ENCODE measurements at regions not wholly inside any gene's neighbourhood (a gene's known extent, or its start where the extent isn't known, plus 50 kb on each side); places are given as distances from the start of the nearest gene placed in this dataset.

DNA sequence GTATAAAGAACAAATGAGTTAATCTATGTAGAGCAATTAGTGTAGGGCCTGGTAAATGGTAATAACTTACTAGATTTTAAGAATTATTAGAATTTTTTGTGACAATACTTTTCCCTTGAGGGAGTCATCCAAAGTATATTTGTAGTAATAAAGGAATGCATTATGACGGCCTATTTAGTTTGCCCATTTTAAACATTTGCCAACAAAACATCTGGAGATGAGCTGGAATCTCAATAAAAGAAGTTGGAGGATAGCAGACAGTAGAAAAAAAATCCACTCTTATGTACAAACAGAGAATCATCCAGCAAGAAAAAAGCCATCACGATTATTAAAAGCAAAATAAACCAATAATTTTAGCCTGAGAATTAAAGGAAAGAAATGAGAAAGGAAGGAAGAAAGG, 567.3 kb upstream of the ADAMTS5 start:
- TF ChIP-seq CTCF (IDR thresholded peaks at IDR 0.05), result no peak
- no peak for TF ChIP-seq POLR2A (IDR thresholded peaks at IDR 0.05)
- TF ChIP-seq EP300 (IDR thresholded peaks at IDR 0.05), result no peak
- TF ChIP-seq POLR2AphosphoS5 (IDR thresholded peaks at IDR 0.05), result no peak

Data from suprapubic skin (tissue), 4 donors.